ENCODE measurements at regions not wholly inside any gene's neighbourhood (a gene's known extent, or its start where the extent isn't known, plus 50 kb on each side); places are given as distances from the start of the nearest gene placed in this dataset.

DNA sequence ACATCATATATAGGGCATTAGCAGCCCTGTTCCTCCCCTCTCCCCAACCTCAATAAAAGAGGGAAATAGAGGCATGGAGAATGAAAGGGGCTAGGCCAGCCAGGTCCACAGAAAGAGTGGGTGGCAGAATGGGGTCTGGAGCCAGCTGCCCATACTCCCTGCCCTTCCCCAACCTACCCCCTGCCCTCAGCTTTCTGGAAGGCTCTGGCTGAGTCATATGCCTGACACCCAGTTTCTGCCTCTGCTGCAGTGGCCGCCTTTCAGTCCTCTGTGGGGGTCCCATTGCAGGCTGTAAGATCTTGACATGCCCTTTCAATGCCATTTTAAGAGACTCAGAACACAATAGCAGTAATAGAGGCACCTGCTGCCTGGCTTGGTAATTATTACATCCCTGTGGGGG, 95.7 kb downstream of the LINGO1 start:
- Mint-ChIP-seq H3K4me3 (no peak overlapping the region), H3K36me3 (no peaks in the 10 kb centered on the region), H3K4me1 (no peaks in the 10 kb centered on the region), H3K27me3 (peaks cover 8 to 14% of the 10 kb centered on the region in 2 donors), H3K27ac (no peak overlapping the region), H3K9me3 (no peaks in the 10 kb centered on the region)
- no peak for DNase-seq
- Histone ChIP-seq H3K9me3 (ENCODE audit: low read length) (no peaks in the 10 kb centered on the region), H3K27me3 (ENCODE audit: insufficient read depth, low read length, poor library complexity, severe bottlenecking) (no peaks in the 10 kb centered on the region), H3K27ac (ENCODE audit: low read depth, low read length) (no peak overlapping the region), H3K4me3 (ENCODE audit: low read length) (no peak overlapping the region), H3K4me1 (ENCODE audit: insufficient read depth, low read length) (no peaks in the 10 kb centered on the region), H3K36me3 (ENCODE audit: insufficient read depth, low read length) (no peaks in the 10 kb centered on the region)
- ChIA-PET CTCF (no interaction called here), POLR2A (no interaction called here)

GRCh38 chr15:77535845-77536244, 96.9 kb downstream of the LINGO1 start:
- Mint-ChIP-seq H3K4me3 (peak overlapping the region in 1 of 7 donors; percentile 41), H3K27me3 (peaks cover 8 to 14% of the 10 kb centered on the region in 2 donors), H3K4me1 (no peaks in the 10 kb centered on the region), H3K27ac (peak overlapping the region in 1 of 8 donors; percentile 70), H3K36me3 (no peaks in the 10 kb centered on the region), H3K9me3 (no peaks in the 10 kb centered on the region)
- H3K27ac ChIP-seq (ENCODE audit: low read depth, low read length): no peak overlapping the region
- H3K4me3 ChIP-seq (ENCODE audit: low read length): no peak overlapping the region
- no peak for DNase-seq
- ChIA-PET CTCF (no interaction called here), POLR2A (no interaction called here)
- H3K9me3 ChIP-seq (ENCODE audit: low read length): no peaks in the 10 kb centered on the region
- H3K36me3 ChIP-seq (ENCODE audit: insufficient read depth, low read length): no peaks in the 10 kb centered on the region
- H3K4me1 ChIP-seq (ENCODE audit: insufficient read depth, low read length): no peaks in the 10 kb centered on the region
- H3K27me3 ChIP-seq (ENCODE audit: insufficient read depth, low read length, poor library complexity, severe bottlenecking): no peaks in the 10 kb centered on the region

All from CD8-positive, alpha-beta memory T cell (primary cell).